SK-N-SH (cell line): ENCODE measurements at regions not wholly inside any gene's neighbourhood (a gene's known extent, or its start where the extent isn't known, plus 50 kb on each side); places are given as distances from the start of the nearest gene placed in this dataset.

Source experiments
- CTCF ChIA-PET: fragments of 300-600, 350-600 bp; formaldehyde crosslinking; extraction: SDS; loops from one replicate; lab custom pipeline; 2021; lab: Yijun Ruan, JAX
- POLR2A ChIA-PET: fragments of 350-600 bp; sonication (Branson Sonifier 250); formaldehyde crosslinking; extraction: SDS; loops from one replicate; lab custom pipeline; 2020; ENCODE audit warnings: antibody characterized with exemption, inconsistent platforms; lab: Yijun Ruan, JAX
- DNase-seq: peaks from one replicate; pipeline ENCODE4 v3.0.0; 2012
- H2AFZ ChIP-seq: fragments of 200-600 bp; sonication (generic); 2 replicates; pipeline ENCODE4 v1.8.1; 2016; ENCODE audit warnings: antibody characterized with exemption, mild to moderate bottlenecking, low read depth
- H3F3A ChIP-seq: fragments of 200-600 bp; sonication (generic); replicated peaks from 2 replicates; pipeline ENCODE3; 2016; ENCODE audit warnings: antibody characterized with exemption, mild to moderate bottlenecking; ENCODE audit not compliant: insufficient read depth
- H3K27ac ChIP-seq, 2 experiments: fragments of 200-500 bp in 1 of 2; fragments of 200-600 bp in 1 of 2; sonication (Bioruptor generic) in 1 of 2; sonication (generic), shearing (Covaris generic) in 1 of 2; 2 replicates each; pipeline versions ENCODE4 v1.5.1 to v1.6.1; 2014 to 2016; ENCODE audit warnings: low read depth in 2 of 2, inconsistent platforms in 1 of 2, low read length in 1 of 2, mild to moderate bottlenecking in 1 of 2, mixed read lengths in 1 of 2
- H3K27me3 ChIP-seq: fragments of 200-600 bp; sonication (generic), shearing (Covaris generic); 2 replicates; pipeline ENCODE4 v1.6.1; 2016; ENCODE audit warnings: mixed run types; ENCODE audit not compliant: insufficient read depth
- H3K36me3 ChIP-seq, 2 experiments: fragments of 200-500 bp in 1 of 2; fragments of 200-600 bp in 1 of 2; sonication (Bioruptor generic) in 1 of 2; sonication (generic) in 1 of 2; replicated peaks in 1 of 2; 2 replicates each; pipeline versions ENCODE3 to v1.5.1; 2014 to 2016; ENCODE audit warnings: low read length in 1 of 2, mild to moderate bottlenecking in 1 of 2; ENCODE audit not compliant: insufficient read depth in 2 of 2, control insufficient read depth in 1 of 2
- H3K4me1 ChIP-seq, 2 experiments: fragments of 200-500 bp in 1 of 2; fragments of 200-600 bp in 1 of 2; sonication (Bioruptor generic) in 1 of 2; sonication (generic), shearing (Covaris generic) in 1 of 2; 2 replicates each; pipeline versions ENCODE4 v1.5.1 to v1.6.1; 2014 to 2016; ENCODE audit warnings: low read depth in 1 of 2, low read length in 1 of 2, mixed run types in 1 of 2; ENCODE audit not compliant: insufficient read depth in 2 of 2, control insufficient read depth in 1 of 2
- H3K4me2 ChIP-seq: fragments of 200-600 bp; sonication (generic), shearing (Covaris generic); 2 replicates; pipeline ENCODE4 v1.6.1; 2017; ENCODE audit warnings: mixed run types
- H3K4me3 ChIP-seq, 2 experiments: fragments of 200-500 bp in 1 of 2; fragments of 200-600 bp in 1 of 2; sonication (Bioruptor generic) in 1 of 2; sonication (generic), shearing (Covaris generic) in 1 of 2; 2 replicates each; pipeline versions ENCODE4 v1.5.1 to v1.8.1; 2014 to 2016; ENCODE audit warnings: low read depth in 2 of 2, inconsistent platforms in 1 of 2, low read length in 1 of 2, mild to moderate bottlenecking in 1 of 2, mixed read lengths in 1 of 2, moderate library complexity in 1 of 2
- H3K79me2 ChIP-seq: fragments of 200-600 bp; sonication (generic); 2 replicates; pipeline ENCODE4 v1.8.1; 2017; ENCODE audit warnings: mild to moderate bottlenecking; ENCODE audit not compliant: insufficient read depth
- H3K9ac ChIP-seq: fragments of 200-600 bp; sonication (generic); 2 replicates; pipeline ENCODE4 v1.6.1; 2017; ENCODE audit warnings: mixed run types
- H3K9me2 ChIP-seq: fragments of 200-600 bp; sonication (generic); 2 replicates; pipeline ENCODE4 v1.6.1; 2017; ENCODE audit warnings: mixed run types
- H3K9me3 ChIP-seq: fragments of 200-600 bp; sonication (generic); 2 replicates; pipeline ENCODE4 v1.6.1; 2017; ENCODE audit warnings: mixed run types, mild to moderate bottlenecking, moderate library complexity
- H4K20me1 ChIP-seq: fragments of 200-600 bp; sonication (generic); 2 replicates; pipeline ENCODE4 v1.6.1; 2017; ENCODE audit warnings: mild to moderate bottlenecking, mixed run types; ENCODE audit not compliant: insufficient read depth
- CHD2 ChIP-seq: fragments of 150-350 bp; IDR thresholded peaks from 2 replicates; pipeline ENCODE4 v1.6.1; 2018; ENCODE audit warnings: low read length; ENCODE audit not compliant: partially characterized antibody
- EP300 ChIP-seq, 2 experiments: IDR thresholded peaks; 2 replicates each; pipeline versions ENCODE4 v1.4.0 to v1.6.1; 2012; ENCODE audit warnings: borderline replicate concordance in 1 of 2, low read depth in 1 of 2, low read length in 1 of 2
- GATA2 ChIP-seq: sonication (generic); formaldehyde crosslinking; IDR thresholded peaks from 2 replicates; pipeline ENCODE4 v1.5.0; 2020; ENCODE audit warnings: mild to moderate bottlenecking, missing genetic modification reagents
- IRF3 ChIP-seq: fragments of 150-350 bp; IDR thresholded peaks from 2 replicates; pipeline ENCODE4 v1.6.1; 2016; ENCODE audit warnings: mild to moderate bottlenecking, low read depth, low read length
- JUND ChIP-seq: IDR thresholded peaks from 2 replicates; pipeline ENCODE4 v1.4.0; 2012
- MEF2A ChIP-seq: IDR thresholded peaks from 2 replicates; pipeline ENCODE4 v1.4.0; 2012; ENCODE audit warnings: low read depth, borderline replicate concordance
- NFIC ChIP-seq: IDR thresholded peaks from 2 replicates; pipeline ENCODE4 v1.4.0; 2012; ENCODE audit warnings: borderline replicate concordance
- PBX3 ChIP-seq: IDR thresholded peaks from 2 replicates; pipeline ENCODE4; 2012
- RCOR1 ChIP-seq: fragments of 150-350 bp; IDR thresholded peaks from 2 replicates; pipeline ENCODE4 v1.6.1; 2017; ENCODE audit warnings: antibody characterized with exemption, low read length
- RXRA ChIP-seq: IDR thresholded peaks from 2 replicates; pipeline ENCODE4 v1.4.0; 2012; ENCODE audit warnings: low read depth, mild to moderate bottlenecking, borderline replicate concordance
- SMC3 ChIP-seq: IDR thresholded peaks from 2 replicates; pipeline ENCODE4 v1.6.1; 2012; ENCODE audit warnings: low read depth, low read length, improper control_type of control experiment
- WGBS: methylation state at CpG from one replicate; pipeline ENCODE4 v1.1.6; 2017; ENCODE audit warnings: low lambda C conversion rate; 5-methylcytosine and 5-hydroxymethylcytosine counted together
- TF ChIP-seq, protein P1 (sequence below): IDR thresholded peaks from 2 replicates; pipeline ENCODE4 v1.4.0; 2012; ENCODE audit warnings: low read depth
- TF ChIP-seq, protein P2 (sequence below): IDR thresholded peaks from 2 replicates; pipeline ENCODE4 v1.4.0; 2012; ENCODE audit warnings: low read depth, borderline replicate concordance
- TF ChIP-seq, protein P3 (sequence below): IDR thresholded peaks from 2 replicates; pipeline ENCODE4 v1.4.0; 2012; ENCODE audit warnings: low read depth, borderline replicate concordance

- ChIA-PET CTCF (interaction anchor here (1.2 to 2.2 kb wide), 2 partner anchors 20 to 253 kb away, joined by 3 to 7 read pairs; no protein-coding TSS in a partner anchor), POLR2A (no interaction called here)
- 29% methylated on average over 3 of the region's 3 CpGs for WGBS
These were observed 1139.1 kb upstream of the TMEM132C start for GRCh38 chr12:127127897-127128296.

More at GRCh38 chr12:127127897-127128296, 1139.1 kb upstream of the TMEM132C start:
- no peak overlapping the region for H3K9ac ChIP-seq
- no peak overlapping the region for H3K4me2 ChIP-seq
- no peaks in the 10 kb centered on the region for H4K20me1 ChIP-seq
- H2AFZ ChIP-seq: no peak overlapping the region
- TF ChIP-seq MEF2A: no peak
- TF ChIP-seq EP300 (IDR thresholded peaks at IDR 0.05; ENCODE audit: borderline replicate concordance in 1 of 2, low read depth in 1 of 2, low read length in 1 of 2): no peak
- no peak for TF ChIP-seq RCOR1
- no peak for TF ChIP-seq CHD2
- TF ChIP-seq SMC3: no peak
- no peak for TF ChIP-seq NFIC
- TF ChIP-seq JUND: no peak
- TF ChIP-seq RXRA: no peak
- TF ChIP-seq IRF3: no peak
- TF ChIP-seq, protein P1, sequence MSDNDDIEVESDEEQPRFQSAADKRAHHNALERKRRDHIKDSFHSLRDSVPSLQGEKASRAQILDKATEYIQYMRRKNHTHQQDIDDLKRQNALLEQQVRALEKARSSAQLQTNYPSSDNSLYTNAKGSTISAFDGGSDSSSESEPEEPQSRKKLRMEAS: no peak
- TF ChIP-seq, protein P2, sequence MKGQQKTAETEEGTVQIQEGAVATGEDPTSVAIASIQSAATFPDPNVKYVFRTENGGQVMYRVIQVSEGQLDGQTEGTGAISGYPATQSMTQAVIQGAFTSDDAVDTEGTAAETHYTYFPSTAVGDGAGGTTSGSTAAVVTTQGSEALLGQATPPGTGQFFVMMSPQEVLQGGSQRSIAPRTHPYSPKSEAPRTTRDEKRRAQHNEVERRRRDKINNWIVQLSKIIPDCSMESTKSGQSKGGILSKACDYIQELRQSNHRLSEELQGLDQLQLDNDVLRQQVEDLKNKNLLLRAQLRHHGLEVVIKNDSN: no peak
- TF ChIP-seq, protein P3, sequence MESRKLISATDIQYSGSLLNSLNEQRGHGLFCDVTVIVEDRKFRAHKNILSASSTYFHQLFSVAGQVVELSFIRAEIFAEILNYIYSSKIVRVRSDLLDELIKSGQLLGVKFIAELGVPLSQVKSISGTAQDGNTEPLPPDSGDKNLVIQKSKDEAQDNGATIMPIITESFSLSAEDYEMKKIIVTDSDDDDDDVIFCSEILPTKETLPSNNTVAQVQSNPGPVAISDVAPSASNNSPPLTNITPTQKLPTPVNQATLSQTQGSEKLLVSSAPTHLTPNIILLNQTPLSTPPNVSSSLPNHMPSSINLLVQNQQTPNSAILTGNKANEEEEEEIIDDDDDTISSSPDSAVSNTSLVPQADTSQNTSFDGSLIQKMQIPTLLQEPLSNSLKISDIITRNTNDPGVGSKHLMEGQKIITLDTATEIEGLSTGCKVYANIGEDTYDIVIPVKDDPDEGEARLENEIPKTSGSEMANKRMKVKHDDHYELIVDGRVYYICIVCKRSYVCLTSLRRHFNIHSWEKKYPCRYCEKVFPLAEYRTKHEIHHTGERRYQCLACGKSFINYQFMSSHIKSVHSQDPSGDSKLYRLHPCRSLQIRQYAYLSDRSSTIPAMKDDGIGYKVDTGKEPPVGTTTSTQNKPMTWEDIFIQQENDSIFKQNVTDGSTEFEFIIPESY: no peak
- no peak for TF ChIP-seq GATA2 (CRISPR knock-in tag)
- no peak for TF ChIP-seq PBX3
- H3K9me3 ChIP-seq: no peaks in the 10 kb centered on the region
- H3K36me3 ChIP-seq: no peaks in the 10 kb centered on the region
- no peaks in the 10 kb centered on the region; the same call in 1 of the 2 replicates for H3K79me2 ChIP-seq
- no peak overlapping the region for H3K27ac ChIP-seq
- no peak for DNase-seq
- no peak overlapping the region for H3K4me3 ChIP-seq
- H3K9me2 ChIP-seq: no peaks in the 10 kb centered on the region
- no peaks in the 10 kb centered on the region for H3F3A ChIP-seq
- H3K27me3 ChIP-seq: no peaks in the 10 kb centered on the region
- no peaks in the 10 kb centered on the region for H3K4me1 ChIP-seq
